ENCODE measurements at regions not wholly inside any gene's neighbourhood (a gene's known extent, or its start where the extent isn't known, plus 50 kb on each side); places are given as distances from the start of the nearest gene placed in this dataset.

DNA sequence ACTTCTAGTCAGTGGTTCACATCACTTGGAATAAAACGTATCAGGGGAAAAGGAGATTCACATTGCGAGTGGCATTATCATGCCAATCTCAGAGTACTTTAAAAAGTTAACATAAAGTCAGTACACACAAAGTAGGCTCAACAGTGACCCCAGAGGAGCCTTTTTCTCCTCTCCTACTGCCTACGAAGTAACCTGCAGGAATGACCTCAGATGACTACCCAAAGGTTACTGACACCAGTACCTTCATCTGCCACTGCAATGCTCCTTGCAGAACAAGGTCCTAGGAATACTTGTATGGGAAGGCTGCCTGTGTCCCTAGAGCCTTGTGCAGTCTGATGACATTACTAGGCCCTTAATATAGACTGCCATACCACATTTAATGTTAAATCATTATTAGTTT lies 389.8 kb upstream of the LYPLAL1 start:
- Histone ChIP-seq H4K20me1 (ENCODE audit: low read depth, low read length) (no peaks in the 10 kb centered on the region), H3K9me2 (replicated peaks; ENCODE audit: insufficient read depth, low read length) (no peaks in the 10 kb centered on the region), H3K27ac (ENCODE audit: low read depth, low read length) (no peak overlapping the region), H3K79me2 (ENCODE audit: insufficient read depth, low read length) (no peaks in the 10 kb centered on the region), H3K9ac (ENCODE audit: low read length) (no peak overlapping the region), H3K27me3 (ENCODE audit: low read length) (no peaks in the 10 kb centered on the region), H3K4me3 (ENCODE audit: insufficient read depth, low read length, poor library complexity, severe bottlenecking) (no peak overlapping the region), H3K4me2 (ENCODE audit: low read depth, low read length, poor library complexity, severe bottlenecking) (no peak overlapping the region), H2AFZ (ENCODE audit: low read depth, low read length, severe bottlenecking) (no peak overlapping the region), H3F3A (ENCODE audit: insufficient read depth) (no peaks in the 10 kb centered on the region), H3K36me3 (ENCODE audit: low read length) (no peaks in the 10 kb centered on the region), H3K9me3 (ENCODE audit: insufficient read depth, low read length) (no peaks in the 10 kb centered on the region)
- TF ChIP-seq, protein P1, sequence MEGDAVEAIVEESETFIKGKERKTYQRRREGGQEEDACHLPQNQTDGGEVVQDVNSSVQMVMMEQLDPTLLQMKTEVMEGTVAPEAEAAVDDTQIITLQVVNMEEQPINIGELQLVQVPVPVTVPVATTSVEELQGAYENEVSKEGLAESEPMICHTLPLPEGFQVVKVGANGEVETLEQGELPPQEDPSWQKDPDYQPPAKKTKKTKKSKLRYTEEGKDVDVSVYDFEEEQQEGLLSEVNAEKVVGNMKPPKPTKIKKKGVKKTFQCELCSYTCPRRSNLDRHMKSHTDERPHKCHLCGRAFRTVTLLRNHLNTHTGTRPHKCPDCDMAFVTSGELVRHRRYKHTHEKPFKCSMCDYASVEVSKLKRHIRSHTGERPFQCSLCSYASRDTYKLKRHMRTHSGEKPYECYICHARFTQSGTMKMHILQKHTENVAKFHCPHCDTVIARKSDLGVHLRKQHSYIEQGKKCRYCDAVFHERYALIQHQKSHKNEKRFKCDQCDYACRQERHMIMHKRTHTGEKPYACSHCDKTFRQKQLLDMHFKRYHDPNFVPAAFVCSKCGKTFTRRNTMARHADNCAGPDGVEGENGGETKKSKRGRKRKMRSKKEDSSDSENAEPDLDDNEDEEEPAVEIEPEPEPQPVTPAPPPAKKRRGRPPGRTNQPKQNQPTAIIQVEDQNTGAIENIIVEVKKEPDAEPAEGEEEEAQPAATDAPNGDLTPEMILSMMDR (IDR thresholded peaks at IDR 0.05; ENCODE audit: insufficient read depth, low read length, poor library complexity, severe bottlenecking): no peak
- no peak for TF ChIP-seq EZH2phosphoT487 (conservative IDR thresholded peaks at IDR 0.05; ENCODE audit: low read length)

DNA sequence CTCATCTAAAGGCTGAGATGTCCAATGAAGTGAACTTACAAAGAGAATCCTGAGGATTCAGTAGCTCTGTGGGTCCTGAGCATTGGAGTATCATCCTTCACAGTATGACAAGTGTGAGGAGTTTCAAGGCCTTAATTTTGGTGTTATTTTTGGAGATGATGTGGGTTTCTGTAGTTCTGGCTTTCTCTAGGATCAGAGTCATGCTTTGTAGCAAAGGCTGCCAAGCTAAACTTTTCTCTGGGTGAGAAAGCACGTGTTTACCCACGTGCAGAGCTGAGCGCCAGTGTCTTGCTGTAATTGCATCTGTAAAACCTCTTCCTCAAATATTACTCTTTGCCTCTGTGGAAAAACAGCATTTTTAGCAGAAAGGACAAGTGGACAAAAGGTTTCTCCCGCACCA lies 387.8 kb upstream of the LYPLAL1 start:
- TF ChIP-seq EZH2phosphoT487 (conservative IDR thresholded peaks at IDR 0.05; ENCODE audit: low read length): no peak
- TF ChIP-seq, protein P1 (IDR thresholded peaks at IDR 0.05; ENCODE audit: insufficient read depth, low read length, poor library complexity, severe bottlenecking): no peak
- no peaks in the 10 kb centered on the region for H3K79me2 ChIP-seq (ENCODE audit: insufficient read depth, low read length)
- H3K4me3 ChIP-seq (ENCODE audit: insufficient read depth, low read length, poor library complexity, severe bottlenecking): no peak overlapping the region
- H3K27ac ChIP-seq (ENCODE audit: low read depth, low read length): no peak overlapping the region
- H2AFZ ChIP-seq (ENCODE audit: low read depth, low read length, severe bottlenecking): no peak overlapping the region
- H4K20me1 ChIP-seq (ENCODE audit: low read depth, low read length): no peaks in the 10 kb centered on the region
- no peaks in the 10 kb centered on the region for H3K9me2 ChIP-seq (replicated peaks; ENCODE audit: insufficient read depth, low read length)
- no peaks in the 10 kb centered on the region for H3K27me3 ChIP-seq (ENCODE audit: low read length)
- no peaks in the 10 kb centered on the region for H3F3A ChIP-seq (ENCODE audit: insufficient read depth)
- no peak overlapping the region for H3K9ac ChIP-seq (ENCODE audit: low read length)
- no peaks in the 10 kb centered on the region for H3K36me3 ChIP-seq (ENCODE audit: low read length)
- no peaks in the 10 kb centered on the region for H3K9me3 ChIP-seq (ENCODE audit: insufficient read depth, low read length)
- H3K4me2 ChIP-seq (ENCODE audit: low read depth, low read length, poor library complexity, severe bottlenecking): no peak overlapping the region

- no peak overlapping the region for H3K9ac ChIP-seq (ENCODE audit: low read length)
- no peaks in the 10 kb centered on the region for H3K27me3 ChIP-seq (ENCODE audit: low read length)
- H3K4me3 ChIP-seq (ENCODE audit: insufficient read depth, low read length, poor library complexity, severe bottlenecking): no peak overlapping the region
- no peaks in the 10 kb centered on the region for H3K36me3 ChIP-seq (ENCODE audit: low read length)
- no peaks in the 10 kb centered on the region for H3F3A ChIP-seq (ENCODE audit: insufficient read depth)
- TF ChIP-seq, protein P1 (IDR thresholded peaks at IDR 0.05; ENCODE audit: insufficient read depth, low read length, poor library complexity, severe bottlenecking): no peak
- no peak for TF ChIP-seq EZH2phosphoT487 (conservative IDR thresholded peaks at IDR 0.05; ENCODE audit: low read length)
- no peaks in the 10 kb centered on the region for H3K9me3 ChIP-seq (ENCODE audit: insufficient read depth, low read length)
- H2AFZ ChIP-seq (ENCODE audit: low read depth, low read length, severe bottlenecking): no peak overlapping the region
- no peaks in the 10 kb centered on the region for H3K9me2 ChIP-seq (replicated peaks; ENCODE audit: insufficient read depth, low read length)
- H3K4me2 ChIP-seq (ENCODE audit: low read depth, low read length, poor library complexity, severe bottlenecking): no peak overlapping the region
- H3K79me2 ChIP-seq (ENCODE audit: insufficient read depth, low read length): no peaks in the 10 kb centered on the region
- no peaks in the 10 kb centered on the region for H4K20me1 ChIP-seq (ENCODE audit: low read depth, low read length)
- no peak overlapping the region for H3K27ac ChIP-seq (ENCODE audit: low read depth, low read length)
Observed at GRCh38 chr1:218787826-218788225, 385.9 kb upstream of the LYPLAL1 start.
